ENCODE measurements at regions not wholly inside any gene's neighbourhood (a gene's known extent, or its start where the extent isn't known, plus 50 kb on each side); places are given as distances from the start of the nearest gene placed in this dataset.

- no peak for TF ChIP-seq POLR2AphosphoS5 (IDR thresholded peaks at IDR 0.05)
- no peak for TF ChIP-seq CTCF (IDR thresholded peaks at IDR 0.05)
- TF ChIP-seq EP300 (IDR thresholded peaks at IDR 0.05) = no peak
Measured at GRCh38 chr13:53137779-53138178, 109.2 kb downstream of the OLFM4 start.

Data from upper lobe of left lung (tissue), 4 donors.